ENCODE measurements at regions not wholly inside any gene's neighbourhood (a gene's known extent, or its start where the extent isn't known, plus 50 kb on each side); places are given as distances from the start of the nearest gene placed in this dataset.

DNA sequence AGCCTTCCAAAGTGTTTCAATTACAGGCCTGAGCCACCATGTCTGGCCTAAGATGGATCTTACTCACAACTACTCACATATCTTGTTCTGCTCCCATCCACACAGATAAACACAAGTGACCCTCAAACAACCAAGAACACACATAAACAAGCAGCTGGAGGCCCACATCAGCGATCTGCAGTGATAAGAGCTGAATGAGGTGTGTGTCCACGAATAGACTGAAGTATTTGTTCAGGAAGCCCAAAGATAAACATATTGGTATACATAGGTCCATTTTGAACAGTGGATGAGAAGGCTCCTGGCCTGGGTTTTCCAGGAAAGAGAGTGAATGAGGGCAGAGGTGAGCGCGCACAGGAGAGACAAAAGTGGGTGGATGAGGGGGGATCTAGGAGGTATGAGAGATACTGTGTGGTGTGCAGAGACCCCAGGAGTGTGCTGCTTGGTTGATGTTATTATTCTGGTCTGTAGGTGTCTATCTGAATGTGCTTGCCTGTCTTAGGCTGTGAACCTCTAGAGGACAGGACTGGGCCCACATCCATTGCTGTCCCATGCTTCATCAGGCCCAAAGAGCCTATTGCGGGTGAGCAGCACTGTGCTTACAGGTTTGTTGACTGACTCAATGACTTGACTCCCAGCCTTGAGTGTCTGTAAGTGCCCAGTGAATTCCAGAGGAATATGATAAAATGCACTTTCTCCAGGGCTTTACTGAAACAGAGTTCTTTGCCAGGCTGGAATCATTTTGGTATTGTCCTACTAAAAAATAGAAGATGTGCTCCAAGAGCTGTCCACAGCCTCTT, 79.9 kb upstream of the ATP1A1 start:
- TF ChIP-seq RCOR1 (IDR thresholded peaks at IDR 0.05; ENCODE audit: low read length) (no peak), JUND (IDR thresholded peaks at IDR 0.05) (no peak), RAD21 (IDR thresholded peaks at IDR 0.05; ENCODE audit: low read length) (no peak), POLR2AphosphoS5 (IDR thresholded peaks at IDR 0.05; ENCODE audit: low read depth, low read length) (no peak), CHD2 (IDR thresholded peaks at IDR 0.05; ENCODE audit: low read length, partially characterized antibody) (no peak), EP300 (IDR thresholded peaks at IDR 0.05; ENCODE audit: borderline replicate concordance in 1 of 2, low read depth in 1 of 2, low read length in 1 of 2) (no peak), NRF1 (IDR thresholded peaks at IDR 0.05; ENCODE audit: low read depth, low read length) (no peak)
- TF ChIP-seq, protein P1, sequence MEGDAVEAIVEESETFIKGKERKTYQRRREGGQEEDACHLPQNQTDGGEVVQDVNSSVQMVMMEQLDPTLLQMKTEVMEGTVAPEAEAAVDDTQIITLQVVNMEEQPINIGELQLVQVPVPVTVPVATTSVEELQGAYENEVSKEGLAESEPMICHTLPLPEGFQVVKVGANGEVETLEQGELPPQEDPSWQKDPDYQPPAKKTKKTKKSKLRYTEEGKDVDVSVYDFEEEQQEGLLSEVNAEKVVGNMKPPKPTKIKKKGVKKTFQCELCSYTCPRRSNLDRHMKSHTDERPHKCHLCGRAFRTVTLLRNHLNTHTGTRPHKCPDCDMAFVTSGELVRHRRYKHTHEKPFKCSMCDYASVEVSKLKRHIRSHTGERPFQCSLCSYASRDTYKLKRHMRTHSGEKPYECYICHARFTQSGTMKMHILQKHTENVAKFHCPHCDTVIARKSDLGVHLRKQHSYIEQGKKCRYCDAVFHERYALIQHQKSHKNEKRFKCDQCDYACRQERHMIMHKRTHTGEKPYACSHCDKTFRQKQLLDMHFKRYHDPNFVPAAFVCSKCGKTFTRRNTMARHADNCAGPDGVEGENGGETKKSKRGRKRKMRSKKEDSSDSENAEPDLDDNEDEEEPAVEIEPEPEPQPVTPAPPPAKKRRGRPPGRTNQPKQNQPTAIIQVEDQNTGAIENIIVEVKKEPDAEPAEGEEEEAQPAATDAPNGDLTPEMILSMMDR (IDR thresholded peaks at IDR 0.05), result no peak

All from SK-N-SH (cell line).